GM12872 (cell line): ENCODE measurements at regions not wholly inside any gene's neighbourhood (a gene's known extent, or its start where the extent isn't known, plus 50 kb on each side); places are given as distances from the start of the nearest gene placed in this dataset.

Source experiments
- CTCF ChIP-seq: IDR thresholded peaks from 3 replicates; pipeline ENCODE4 v1.5.1; 2011; ENCODE audit warnings: low read depth, mild to moderate bottlenecking, low read length, moderate library complexity; ENCODE audit not compliant: insufficient read depth

- TF ChIP-seq CTCF: no peak
These were observed 394.9 kb upstream of the TNRC6C start for GRCh38 chr17:77563439-77564102.

GRCh38 chr17:77564278-77564920 lies 394.1 kb upstream of the TNRC6C start:
- TF ChIP-seq CTCF: no peak

GRCh38 chr17:77565166-77565565 lies 393.3 kb upstream of the TNRC6C start:
- TF ChIP-seq CTCF: no peak

- no peak for TF ChIP-seq CTCF
These were observed 392.4 kb upstream of the TNRC6C start for GRCh38 chr17:77566151-77566550.

GRCh38 chr17:77566566-77567138 lies 391.9 kb upstream of the TNRC6C start:
- no peak for TF ChIP-seq CTCF

GRCh38 chr17:77568540-77568939 lies 390.0 kb upstream of the TNRC6C start:
- TF ChIP-seq CTCF: no peak

GRCh38 chr17:77569846-77570564 lies 388.5 kb upstream of the TNRC6C start:
- TF ChIP-seq CTCF: no peak
